Caco-2 (cell line): ENCODE measurements at regions not wholly inside any gene's neighbourhood (a gene's known extent, or its start where the extent isn't known, plus 50 kb on each side); places are given as distances from the start of the nearest gene placed in this dataset.

ENCODE experiments used
- BruUV-seq: library from RNA; stranded (reverse); fragments of 400-500 nt; replicated peaks from 2 replicates; lab custom pipeline; 2021; lab: Mats Ljungman, UMichigan
- CTCF ChIA-PET: fragments of 300-600 bp; sonication (Branson Sonifier 250); formaldehyde crosslinking; loops from one replicate; lab custom pipeline; 2022; ENCODE audit warnings: antibody characterized with exemption; lab: Charles Lee
- POLR2A ChIA-PET: fragments of 300-600 bp; sonication (Branson Sonifier 250); formaldehyde crosslinking; loops from one replicate; lab custom pipeline; 2022; ENCODE audit warnings: antibody characterized with exemption; lab: Charles Lee
- DNase-seq, 2 experiments: peaks; one replicate each; pipeline versions ENCODE4 v3.0.0 to v3.0.0-alpha.2; 2020 to 2022
- H3K27me3 ChIP-seq: replicated peaks from 2 replicates; pipeline ENCODE4 v1.6.0; 2011; ENCODE audit warnings: low read length; ENCODE audit not compliant: control insufficient read depth, insufficient read depth
- H3K36me3 ChIP-seq: 2 replicates; pipeline ENCODE4 v1.5.1; 2011; ENCODE audit warnings: low read length; ENCODE audit not compliant: control insufficient read depth, insufficient read depth
- H3K4me1 ChIP-seq: fragments of 250-450 bp; sonication (Bioruptor Pico); 2 replicates; pipeline ENCODE4 v1.5.1; 2020; ENCODE audit warnings: mild to moderate bottlenecking
- H3K4me3 ChIP-seq: 2 replicates; pipeline ENCODE4 v1.5.1; 2011; ENCODE audit warnings: low read depth, mild to moderate bottlenecking, control low read depth, low read length
- H3K9me3 ChIP-seq: fragments of 250-450 bp; sonication (Bioruptor Pico); 2 replicates; pipeline ENCODE4 v1.5.1; 2020; ENCODE audit warnings: mild to moderate bottlenecking, moderate library complexity
- H3K27ac Mint-ChIP-seq: one replicate; pipeline ENCODE4 v1.8.0; 2022; ENCODE audit warnings: mixed read lengths; ENCODE audit not compliant: unreplicated experiment
- H3K27me3 Mint-ChIP-seq: one replicate; pipeline ENCODE4 v1.8.0; 2022; ENCODE audit warnings: mixed read lengths; ENCODE audit not compliant: insufficient read depth, unreplicated experiment
- H3K36me3 Mint-ChIP-seq: one replicate; pipeline ENCODE4 v1.8.0; 2022; ENCODE audit warnings: mild to moderate bottlenecking, mixed read lengths; ENCODE audit not compliant: insufficient read depth, unreplicated experiment
- H3K4me1 Mint-ChIP-seq: one replicate; pipeline ENCODE4 v1.8.0; 2022; ENCODE audit warnings: low read depth, mixed read lengths; ENCODE audit not compliant: unreplicated experiment
- H3K4me3 Mint-ChIP-seq: one replicate; pipeline ENCODE4 v1.8.0; 2022; ENCODE audit warnings: mild to moderate bottlenecking, moderate library complexity, mixed read lengths; ENCODE audit not compliant: unreplicated experiment
- H3K9me3 Mint-ChIP-seq: one replicate; pipeline ENCODE4 v1.8.0; 2022; ENCODE audit warnings: mixed read lengths; ENCODE audit not compliant: unreplicated experiment
- intact Hi-C: fragments of 100-400 bp; cut with micrococcal nuclease; formaldehyde crosslinking; loops from one replicate; pipeline ENCODE4 v1.10.0; 2022; ENCODE audit not compliant: unreplicated experiment
- TF ChIP-seq, protein P1 (sequence below), 2 experiments: fragments of 200-600 bp in 1 of 2; IDR thresholded peaks; 1 replicate in 1 of 2; 2 replicates in 1 of 2; pipeline versions ENCODE4 v1.5.1 to v1.8.0; 2011 to 2022; ENCODE audit warnings: antibody characterized with exemption in 1 of 2, control low read depth in 1 of 2, inconsistent platforms in 1 of 2, low read depth in 1 of 2, low read length in 1 of 2, mild to moderate bottlenecking in 1 of 2, moderate library complexity in 1 of 2; ENCODE audit not compliant: insufficient read depth in 1 of 2, severe bottlenecking in 1 of 2, unreplicated experiment in 1 of 2

DNA sequence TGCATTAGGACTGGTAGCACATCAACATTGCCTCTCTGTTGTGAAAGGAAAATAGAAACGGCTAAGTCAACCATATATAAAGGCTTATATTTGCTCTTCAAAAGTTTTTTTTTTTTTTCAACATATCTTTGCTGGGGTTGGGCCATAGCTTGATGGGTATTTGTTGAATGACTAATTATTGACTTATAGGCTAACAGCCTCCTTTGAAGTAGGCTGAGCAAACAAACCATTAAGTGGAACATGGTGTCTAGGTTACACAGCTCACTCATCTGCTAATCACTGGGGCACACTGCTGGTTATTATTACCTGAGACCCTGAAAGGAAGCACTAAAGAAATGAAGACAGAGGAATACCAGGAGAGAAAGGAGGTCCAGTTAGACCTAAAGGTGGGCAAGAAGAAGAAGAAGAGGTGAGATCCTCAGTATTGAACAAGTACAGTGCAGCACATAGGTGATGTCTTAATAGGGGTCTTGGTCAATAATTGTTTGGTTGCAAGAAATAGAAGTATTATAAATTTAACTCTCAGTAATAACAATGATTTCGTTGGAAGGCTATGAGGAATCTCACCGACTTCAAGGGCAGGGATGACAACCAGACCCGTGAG lies 139.4 kb downstream of the RPLP1 start:
- ChIA-PET CTCF (interaction anchor here (0.5 to 2.0 kb wide), 11 partner anchors 11 to 548 kb away, joined by 3 to 9 read pairs (median 4); no protein-coding TSS in a partner anchor), POLR2A (interaction anchor here (0.5 to 1.4 kb wide), 3 partner anchors 123 to 508 kb away, joined by 3 to 6 read pairs (median 5); no protein-coding TSS in a partner anchor)
- Histone ChIP-seq H3K4me1 (peaks cover 43% of the 10 kb centered on the region), H3K36me3 (no peaks in the 10 kb centered on the region), H3K27me3 (no peaks in the 10 kb centered on the region; the same call in 1 of the 2 replicates), H3K9me3 (no peaks in the 10 kb centered on the region), H3K4me3 (no peak overlapping the region)
- Mint-ChIP-seq H3K4me1 (peaks cover 20% of the 10 kb centered on the region), H3K27ac (peak overlapping the region; percentile 1), H3K27me3 (peaks cover 4% of the 10 kb centered on the region), H3K36me3 (no peaks in the 10 kb centered on the region), H3K4me3 (peak overlapping the region; percentile 7), H3K9me3 (no peaks in the 10 kb centered on the region)
- peak; percentile 58 to 80 for DNase-seq
- intact Hi-C loops = loop anchor here (5.0 kb wide), 2 partner anchors 70 to 900 kb away; no protein-coding TSS in a partner anchor
- TF ChIP-seq, protein P1, sequence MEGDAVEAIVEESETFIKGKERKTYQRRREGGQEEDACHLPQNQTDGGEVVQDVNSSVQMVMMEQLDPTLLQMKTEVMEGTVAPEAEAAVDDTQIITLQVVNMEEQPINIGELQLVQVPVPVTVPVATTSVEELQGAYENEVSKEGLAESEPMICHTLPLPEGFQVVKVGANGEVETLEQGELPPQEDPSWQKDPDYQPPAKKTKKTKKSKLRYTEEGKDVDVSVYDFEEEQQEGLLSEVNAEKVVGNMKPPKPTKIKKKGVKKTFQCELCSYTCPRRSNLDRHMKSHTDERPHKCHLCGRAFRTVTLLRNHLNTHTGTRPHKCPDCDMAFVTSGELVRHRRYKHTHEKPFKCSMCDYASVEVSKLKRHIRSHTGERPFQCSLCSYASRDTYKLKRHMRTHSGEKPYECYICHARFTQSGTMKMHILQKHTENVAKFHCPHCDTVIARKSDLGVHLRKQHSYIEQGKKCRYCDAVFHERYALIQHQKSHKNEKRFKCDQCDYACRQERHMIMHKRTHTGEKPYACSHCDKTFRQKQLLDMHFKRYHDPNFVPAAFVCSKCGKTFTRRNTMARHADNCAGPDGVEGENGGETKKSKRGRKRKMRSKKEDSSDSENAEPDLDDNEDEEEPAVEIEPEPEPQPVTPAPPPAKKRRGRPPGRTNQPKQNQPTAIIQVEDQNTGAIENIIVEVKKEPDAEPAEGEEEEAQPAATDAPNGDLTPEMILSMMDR (IDR thresholded peaks at IDR 0.05; ENCODE audit: insufficient read depth in 1 of 2, low read depth in 1 of 2, low read length in 1 of 2, severe bottlenecking in 1 of 2, unreplicated experiment in 1 of 2) = no peak
- BruUV-seq = no TSS peak

DNA sequence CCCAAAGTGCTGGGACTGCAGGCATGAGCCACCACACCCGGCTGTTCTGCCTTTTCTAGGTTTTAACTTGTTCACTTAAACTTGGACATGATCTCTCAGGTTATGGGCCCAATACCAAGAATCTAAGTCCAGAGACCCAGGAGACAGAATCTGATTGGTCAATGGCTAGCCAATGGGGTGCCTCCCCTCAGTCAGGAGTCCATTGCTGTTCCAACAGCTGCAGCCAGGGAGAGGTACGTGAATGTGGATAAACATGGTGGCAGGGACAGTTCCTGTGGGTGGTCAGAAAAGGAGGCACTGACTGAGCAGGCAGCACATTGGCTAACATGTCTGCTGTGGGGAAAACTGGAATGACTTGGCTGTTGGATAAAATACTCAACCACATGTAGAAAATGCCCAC lies 140.3 kb downstream of the RPLP1 start:
- Histone ChIP-seq H3K27me3 (no peaks in the 10 kb centered on the region), H3K4me1 (peaks cover 43% of the 10 kb centered on the region), H3K9me3 (no peaks in the 10 kb centered on the region), H3K4me3 (no peak overlapping the region), H3K36me3 (no peaks in the 10 kb centered on the region)
- Mint-ChIP-seq H3K36me3 (no peaks in the 10 kb centered on the region), H3K27ac (no peak overlapping the region), H3K4me1 (peaks cover 20% of the 10 kb centered on the region), H3K27me3 (peaks cover 8% of the 10 kb centered on the region), H3K4me3 (no peak overlapping the region), H3K9me3 (no peaks in the 10 kb centered on the region)
- POLR2A ChIA-PET = no interaction called here
- TF ChIP-seq, protein P1 (IDR thresholded peaks at IDR 0.05; ENCODE audit: insufficient read depth in 1 of 2, low read depth in 1 of 2, low read length in 1 of 2, severe bottlenecking in 1 of 2, unreplicated experiment in 1 of 2) = no peak
- peak in 1 of 2 experiments; percentile 21 for DNase-seq
- CTCF ChIA-PET = interaction anchor here (2.0 kb wide), 1 partner anchor 13 kb away, joined by 5 read pairs; no protein-coding TSS in a partner anchor
- intact Hi-C loops = loop anchor here (5.0 kb wide), 2 partner anchors 71 to 899 kb away; no protein-coding TSS in a partner anchor
- no TSS peak for BruUV-seq

DNA sequence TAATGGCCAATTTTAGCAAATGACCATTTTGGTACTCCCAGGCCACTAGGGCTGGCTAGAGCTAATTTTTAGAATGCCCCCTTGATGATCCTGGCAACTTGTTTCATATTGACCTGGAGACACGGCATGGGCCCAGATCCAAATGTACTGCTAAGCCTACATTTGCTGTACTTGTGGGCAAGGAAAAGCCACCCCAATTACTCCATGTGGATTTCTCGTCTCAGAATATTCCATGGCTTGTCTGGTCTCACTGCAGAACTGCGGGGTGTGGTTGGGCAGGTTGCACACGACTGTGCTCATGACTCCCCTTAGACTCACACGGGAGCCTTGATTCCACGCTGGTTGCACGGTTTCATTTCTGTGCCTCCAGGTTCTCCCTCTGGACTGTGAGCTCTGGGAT lies 140.9 kb downstream of the RPLP1 start:
- CTCF ChIA-PET = interaction anchor here (1.6 kb wide), 3 partner anchors 11 to 115 kb away, joined by 3 to 5 read pairs (median 4); no protein-coding TSS in a partner anchor
- Mint-ChIP-seq H3K36me3 (no peaks in the 10 kb centered on the region), H3K27me3 (peaks cover 11% of the 10 kb centered on the region), H3K4me1 (peaks cover 22% of the 10 kb centered on the region), H3K9me3 (no peaks in the 10 kb centered on the region), H3K27ac (no peak overlapping the region), H3K4me3 (no peak overlapping the region)
- no peaks in the 10 kb centered on the region for H3K27me3 ChIP-seq
- peak in 1 of 2 experiments; percentile 6 for DNase-seq
- intact Hi-C loops = loop anchor here (5.0 kb wide), 2 partner anchors 71 to 899 kb away; no protein-coding TSS in a partner anchor
- no TSS peak for BruUV-seq
- no peaks in the 10 kb centered on the region for H3K9me3 ChIP-seq
- H3K36me3 ChIP-seq = no peaks in the 10 kb centered on the region
- H3K4me1 ChIP-seq = peaks cover 43% of the 10 kb centered on the region
- no peak overlapping the region for H3K4me3 ChIP-seq
- POLR2A ChIA-PET = no interaction called here
- TF ChIP-seq, protein P1 (IDR thresholded peaks at IDR 0.05; ENCODE audit: insufficient read depth in 1 of 2, low read depth in 1 of 2, low read length in 1 of 2, severe bottlenecking in 1 of 2, unreplicated experiment in 1 of 2) = no peak
